AG04449 (cell line): ENCODE measurements at regions not wholly inside any gene's neighbourhood (a gene's known extent, or its start where the extent isn't known, plus 50 kb on each side); places are given as distances from the start of the nearest gene placed in this dataset.

ENCODE experiments used
- CTCF ChIA-PET: fragments of 350-600 bp; formaldehyde crosslinking; extraction: SDS; loops from one replicate; lab custom pipeline; 2021; ENCODE audit warnings: antibody characterized with exemption; lab: Yijun Ruan, JAX
- POLR2A ChIA-PET: fragments of 400-600, 350-600 bp; formaldehyde crosslinking; extraction: SDS; loops from one replicate; lab custom pipeline; 2020; ENCODE audit warnings: antibody characterized with exemption, inconsistent platforms; lab: Yijun Ruan, JAX
- DNase-seq: peaks from one replicate; pipeline ENCODE4 v3.0.0-alpha.2; 2010; ENCODE audit warnings: low read depth, low spot score
- H3K4me3 ChIP-seq: 2 replicates; pipeline ENCODE4 v1.5.1; 2011; ENCODE audit warnings: low read depth, mild to moderate bottlenecking, control low read depth, low read length
- TF ChIP-seq, protein P1 (sequence below): IDR thresholded peaks from one replicate; pipeline ENCODE4 v1.5.1; 2011; ENCODE audit warnings: mild to moderate bottlenecking, moderate library complexity, low read length, control low read depth, inconsistent platforms; ENCODE audit not compliant: insufficient read depth; ENCODE audit errors: missing control alignments

DNA sequence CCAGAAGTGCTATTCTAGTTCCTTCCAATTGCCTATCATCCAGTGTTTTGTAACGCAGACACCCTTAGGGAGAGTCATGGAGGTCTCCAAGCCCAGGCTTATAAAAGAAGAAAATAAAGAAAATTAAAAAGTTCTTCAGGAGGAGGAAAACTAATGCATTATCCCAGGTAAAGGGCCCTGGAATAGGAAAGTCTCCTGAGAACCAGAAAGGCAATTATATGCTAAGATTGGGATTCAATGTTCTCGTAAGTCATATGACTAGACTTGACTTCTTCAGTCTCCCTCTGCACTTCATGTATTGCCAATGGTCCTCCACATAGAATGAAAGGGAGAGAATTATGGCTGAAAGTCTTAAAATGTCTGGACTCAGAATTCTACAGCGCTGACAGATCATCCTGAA is 154.4 kb upstream of the STK32A start:
- ChIA-PET CTCF (no interaction called here), POLR2A (no interaction called here)
- TF ChIP-seq, protein P1, sequence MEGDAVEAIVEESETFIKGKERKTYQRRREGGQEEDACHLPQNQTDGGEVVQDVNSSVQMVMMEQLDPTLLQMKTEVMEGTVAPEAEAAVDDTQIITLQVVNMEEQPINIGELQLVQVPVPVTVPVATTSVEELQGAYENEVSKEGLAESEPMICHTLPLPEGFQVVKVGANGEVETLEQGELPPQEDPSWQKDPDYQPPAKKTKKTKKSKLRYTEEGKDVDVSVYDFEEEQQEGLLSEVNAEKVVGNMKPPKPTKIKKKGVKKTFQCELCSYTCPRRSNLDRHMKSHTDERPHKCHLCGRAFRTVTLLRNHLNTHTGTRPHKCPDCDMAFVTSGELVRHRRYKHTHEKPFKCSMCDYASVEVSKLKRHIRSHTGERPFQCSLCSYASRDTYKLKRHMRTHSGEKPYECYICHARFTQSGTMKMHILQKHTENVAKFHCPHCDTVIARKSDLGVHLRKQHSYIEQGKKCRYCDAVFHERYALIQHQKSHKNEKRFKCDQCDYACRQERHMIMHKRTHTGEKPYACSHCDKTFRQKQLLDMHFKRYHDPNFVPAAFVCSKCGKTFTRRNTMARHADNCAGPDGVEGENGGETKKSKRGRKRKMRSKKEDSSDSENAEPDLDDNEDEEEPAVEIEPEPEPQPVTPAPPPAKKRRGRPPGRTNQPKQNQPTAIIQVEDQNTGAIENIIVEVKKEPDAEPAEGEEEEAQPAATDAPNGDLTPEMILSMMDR, result no peak
- no peak for DNase-seq
- no peak overlapping the region for H3K4me3 ChIP-seq

DNA sequence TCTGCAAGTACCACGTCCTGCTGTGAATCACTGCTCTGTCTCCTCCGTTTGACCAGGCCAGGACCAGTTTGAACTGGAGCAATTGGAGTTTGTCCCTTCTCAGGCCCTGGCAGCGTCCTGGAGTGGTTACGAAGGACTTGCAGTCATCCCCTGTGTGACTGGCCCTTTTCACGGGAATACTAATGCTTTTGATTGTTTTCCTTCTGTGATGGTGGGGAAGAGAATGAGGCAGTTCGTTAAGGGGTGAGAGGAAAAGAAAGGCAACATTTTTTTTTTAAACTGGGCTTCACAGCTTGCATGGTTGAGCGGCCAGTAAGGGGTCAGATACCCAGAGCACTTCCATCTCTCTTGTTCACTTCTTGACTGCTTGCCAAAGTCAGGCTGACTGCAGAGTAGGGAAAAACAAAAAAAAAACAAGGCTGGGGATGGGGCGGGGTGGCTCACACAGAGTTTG is 153.5 kb upstream of the STK32A start:
- no peak overlapping the region for H3K4me3 ChIP-seq
- CTCF ChIA-PET, result no interaction called here
- DNase-seq, result no peak
- TF ChIP-seq, protein P1, result no peak
- POLR2A ChIA-PET, result no interaction called here

DNA sequence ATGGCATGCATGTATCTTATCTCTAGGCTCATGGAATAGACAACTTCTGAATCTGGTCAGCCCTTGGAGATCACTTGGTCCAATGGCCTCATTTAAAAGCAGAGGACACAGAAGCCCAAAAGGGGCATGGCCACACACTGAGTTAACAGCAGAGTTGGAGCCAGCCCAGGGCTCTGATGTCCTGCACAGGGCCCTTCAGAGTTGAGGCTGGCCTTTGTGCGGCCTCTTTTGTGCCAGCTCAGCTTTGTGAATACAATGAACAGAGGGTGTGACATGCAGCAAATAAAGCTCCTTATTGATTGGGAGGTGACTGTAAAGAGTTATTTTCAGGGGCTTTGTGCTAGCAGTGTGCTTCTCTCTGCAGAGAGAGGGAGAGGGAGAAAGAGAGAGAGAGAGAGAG is 150.1 kb upstream of the STK32A start:
- TF ChIP-seq, protein P1, result no peak
- no peak for DNase-seq
- POLR2A ChIA-PET, result no interaction called here
- H3K4me3 ChIP-seq, result no peak overlapping the region
- CTCF ChIA-PET, result no interaction called here

DNA sequence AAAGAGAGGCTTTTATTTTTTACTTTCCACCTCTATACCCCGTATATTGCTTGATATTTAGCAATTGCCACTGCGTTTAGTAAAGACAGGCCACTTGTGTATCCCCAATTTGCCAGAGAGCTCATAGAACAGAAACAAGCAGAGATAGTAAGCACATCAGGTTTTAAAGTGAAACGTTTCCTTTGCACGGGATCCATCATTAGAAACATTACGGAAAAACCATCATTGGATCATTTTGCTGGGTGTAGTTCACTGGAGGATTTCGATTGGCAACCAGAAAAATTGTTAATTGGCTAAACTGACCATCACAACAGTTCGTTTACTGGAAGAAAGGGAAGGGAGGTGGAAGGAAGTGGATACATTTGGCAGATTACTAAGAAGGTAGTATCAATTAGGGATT is 149.4 kb upstream of the STK32A start:
- DNase-seq, result no peak
- H3K4me3 ChIP-seq, result no peak overlapping the region
- ChIA-PET CTCF (no interaction called here), POLR2A (no interaction called here)
- TF ChIP-seq, protein P1, result no peak

DNA sequence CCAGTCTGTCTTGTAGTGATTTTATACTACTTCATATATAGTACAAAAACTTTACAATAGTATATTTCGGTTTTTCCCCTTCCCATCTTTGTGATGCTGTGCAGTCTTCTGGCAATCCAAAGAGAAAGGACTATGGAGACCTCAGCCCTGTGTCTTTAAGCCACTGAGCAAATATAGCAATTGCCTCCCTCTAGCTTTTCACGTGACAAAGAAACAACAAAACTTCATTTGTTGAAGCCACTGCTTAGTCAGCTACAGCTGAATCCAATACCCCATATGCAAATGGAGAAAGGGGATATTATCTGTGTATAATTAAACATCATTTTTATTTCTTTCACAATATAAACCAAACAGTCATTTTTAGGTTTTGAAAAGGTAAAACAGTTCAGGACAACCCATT is 142.8 kb upstream of the STK32A start:
- no peak overlapping the region for H3K4me3 ChIP-seq
- TF ChIP-seq, protein P1, result no peak
- POLR2A ChIA-PET, result no interaction called here
- CTCF ChIA-PET, result interaction anchor here (1.0 kb wide), 1 partner anchor 97 kb away, joined by 3 read pairs; no protein-coding TSS in a partner anchor
- no peak for DNase-seq

DNA sequence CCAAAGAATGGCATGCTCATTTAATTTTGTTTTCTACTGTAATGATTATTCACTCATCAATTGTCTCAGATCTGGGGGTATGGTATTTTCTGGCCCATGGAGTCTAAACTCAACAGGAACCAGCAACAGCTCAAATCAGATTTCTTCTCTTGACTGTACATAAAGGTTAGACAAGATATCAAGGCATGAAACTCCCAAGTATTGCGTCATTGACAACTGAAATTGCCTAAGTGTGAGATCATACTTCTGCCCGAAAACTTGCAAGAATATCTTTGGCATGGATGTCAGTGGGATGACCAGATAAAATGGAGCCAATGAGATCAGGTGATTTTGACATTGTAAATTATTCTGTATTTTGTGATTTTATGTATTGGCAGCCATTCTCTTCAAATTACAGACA is 141.7 kb upstream of the STK32A start:
- TF ChIP-seq, protein P1, result no peak
- H3K4me3 ChIP-seq, result no peak overlapping the region
- no peak for DNase-seq
- ChIA-PET POLR2A (no interaction called here), CTCF (no interaction called here)
